CD4-positive, alpha-beta T cell treated with Interleukin-15 for 4 hours (primary cell): ENCODE measurements at regions not wholly inside any gene's neighbourhood (a gene's known extent, or its start where the extent isn't known, plus 50 kb on each side); places are given as distances from the start of the nearest gene placed in this dataset.

ENCODE experiments used
- DNase-seq: peaks from one replicate; pipeline ENCODE4 v3.0.0-alpha.2; 2020; ENCODE audit warnings: low spot score

DNA sequence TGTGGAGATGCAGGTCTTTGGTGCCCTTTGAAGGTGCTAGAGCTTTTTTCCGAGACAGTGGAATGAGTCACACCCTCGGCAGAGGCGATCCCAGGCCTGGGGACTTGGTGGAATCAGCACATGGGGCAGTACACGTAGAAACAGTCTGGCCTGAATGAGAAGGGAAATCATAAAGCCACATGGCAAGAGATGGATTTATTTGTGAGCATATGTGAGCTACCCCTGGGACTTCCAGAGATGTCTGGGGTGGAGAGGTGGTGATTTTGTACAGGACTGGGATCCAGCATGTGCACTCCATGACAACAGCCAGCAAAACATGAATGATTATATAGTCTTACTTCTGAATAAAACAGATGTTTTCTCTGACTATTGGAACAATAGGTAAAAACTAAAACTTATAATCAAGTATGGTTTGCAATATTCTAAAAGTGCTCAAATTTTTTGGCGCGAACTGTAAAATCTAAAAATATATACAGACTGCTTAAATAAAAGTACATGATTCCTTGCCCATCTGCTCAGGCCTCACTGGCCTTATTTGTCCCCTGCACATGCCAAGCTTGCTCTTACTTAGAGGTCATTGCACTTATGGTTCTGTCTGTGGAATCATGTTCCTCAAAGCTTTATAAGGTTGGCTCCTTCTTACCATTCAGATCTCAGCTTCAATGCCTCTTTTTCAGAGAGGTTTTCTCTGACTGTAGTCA is 54.7 kb upstream of the SMARCA2 start:
- no peak for DNase-seq

DNA sequence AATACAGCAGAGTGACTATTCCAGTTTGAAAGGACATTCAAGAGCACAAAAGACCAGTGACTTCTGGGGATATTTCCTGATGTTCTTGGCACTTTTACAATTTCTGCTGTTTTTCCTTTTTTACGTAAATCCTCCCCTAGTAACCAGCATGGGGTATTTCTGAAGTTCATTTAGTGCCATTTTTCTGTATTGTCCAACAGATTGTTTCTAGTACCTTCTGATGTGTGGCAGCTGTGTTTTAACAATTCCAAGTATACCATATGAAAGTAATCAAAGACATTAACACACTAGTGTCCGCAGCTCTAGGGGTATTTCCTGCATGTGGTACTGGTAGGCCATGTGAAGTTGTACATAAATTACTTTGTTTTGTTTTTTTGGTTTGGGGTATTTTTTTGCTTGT is 53.0 kb upstream of the SMARCA2 start:
- DNase-seq: no peak

DNA sequence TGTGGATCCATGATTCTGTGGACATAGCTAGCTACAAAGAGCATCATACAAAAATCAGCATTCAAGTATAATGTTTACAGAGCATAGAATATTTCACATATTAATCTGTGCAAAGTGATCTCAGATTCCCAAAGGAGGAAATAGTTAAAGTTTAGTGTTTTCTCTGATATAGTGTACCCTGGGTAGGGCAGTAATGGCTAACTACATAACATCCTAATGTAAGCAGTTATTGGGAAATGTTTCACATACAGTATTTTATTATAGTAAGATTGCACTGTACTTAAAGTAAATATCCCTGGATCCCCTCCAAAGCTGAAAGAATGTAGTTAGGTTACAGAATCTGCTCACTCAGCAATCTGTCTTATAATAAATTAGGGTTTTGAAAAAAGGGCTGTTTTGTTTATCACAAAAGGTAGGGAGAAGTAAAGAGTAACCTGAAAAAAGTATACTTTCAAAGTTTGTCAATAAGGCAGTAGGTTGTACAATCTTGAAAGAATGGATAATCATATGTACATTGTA is 52.5 kb upstream of the SMARCA2 start:
- no peak for DNase-seq

GRCh38 chr9:1964093-1964492 is 51.1 kb upstream of the SMARCA2 start:
- no peak for DNase-seq
